Tibial artery (tissue), 4 donors: ENCODE measurements at regions not wholly inside any gene's neighbourhood (a gene's known extent, or its start where the extent isn't known, plus 50 kb on each side); places are given as distances from the start of the nearest gene placed in this dataset.
"Not testable (repeated sequence)": the region's sequence is repeated elsewhere in the genome, so short reads cannot be mapped to it uniquely, and the experiment has no call there.

Experiments used
- DNase-seq, 2 donors: peaks; one replicate each; pipeline ENCODE4 v3.0.0-alpha.2; 2019
- H3K27ac ChIP-seq, 2 donors: fragments of 200-600 bp; sonication (generic) in 1 of 2; 1 replicate in 1 of 2; 2 replicates in 1 of 2; pipeline ENCODE4 v1.5.1; 2018 to 2019; ENCODE audit warnings: mild to moderate bottlenecking in 1 of 2
- H3K27me3 ChIP-seq, 2 donors: fragments of 200-600 bp; sonication (generic) in 1 of 2; one replicate each; pipeline versions ENCODE4 v1.5.1 to v1.6.0; 2016 to 2019
- H3K36me3 ChIP-seq, 3 donors: fragments of 200-600 bp; sonication (generic) in 2 of 3; one replicate each; pipeline ENCODE4 v1.5.1; 2016 to 2019; ENCODE audit warnings: mild to moderate bottlenecking in 2 of 3
- H3K4me1 ChIP-seq, 4 donors: fragments of 200-600 bp; sonication (generic) in 2 of 4; 1 replicate in 3 of 4; 2 replicates in 1 of 4; pipeline ENCODE4 v1.5.1; 2016 to 2019
- H3K4me3 ChIP-seq, 2 donors: fragments of 200-600 bp; sonication (generic) in 1 of 2; 1 replicate in 1 of 2; 2 replicates in 1 of 2; pipeline ENCODE4 v1.5.1; 2018 to 2019; ENCODE audit warnings: mild to moderate bottlenecking in 2 of 2
- H3K9me3 ChIP-seq, 3 donors: fragments of 200-600 bp; sonication (generic) in 1 of 3; one replicate each; pipeline ENCODE4 v1.5.1; 2016 to 2019
- intact Hi-C: fragments of 100-400 bp; cut with DNase I; formaldehyde crosslinking; loops from one replicate; pipeline ENCODE4 v1.15.0; 2023; ENCODE audit warnings: low total_unique reads
- TF ChIP-seq, protein P1 (sequence below), 2 experiments: fragments of 200-600 bp in 1 of 2; fragments of 450-650 bp in 1 of 2; IDR thresholded peaks; one replicate each; pipeline ENCODE4 v1.5.1; 2017 to 2019; ENCODE audit warnings: antibody characterized with exemption in 2 of 2, mild to moderate bottlenecking in 1 of 2, moderate library complexity in 1 of 2

DNA sequence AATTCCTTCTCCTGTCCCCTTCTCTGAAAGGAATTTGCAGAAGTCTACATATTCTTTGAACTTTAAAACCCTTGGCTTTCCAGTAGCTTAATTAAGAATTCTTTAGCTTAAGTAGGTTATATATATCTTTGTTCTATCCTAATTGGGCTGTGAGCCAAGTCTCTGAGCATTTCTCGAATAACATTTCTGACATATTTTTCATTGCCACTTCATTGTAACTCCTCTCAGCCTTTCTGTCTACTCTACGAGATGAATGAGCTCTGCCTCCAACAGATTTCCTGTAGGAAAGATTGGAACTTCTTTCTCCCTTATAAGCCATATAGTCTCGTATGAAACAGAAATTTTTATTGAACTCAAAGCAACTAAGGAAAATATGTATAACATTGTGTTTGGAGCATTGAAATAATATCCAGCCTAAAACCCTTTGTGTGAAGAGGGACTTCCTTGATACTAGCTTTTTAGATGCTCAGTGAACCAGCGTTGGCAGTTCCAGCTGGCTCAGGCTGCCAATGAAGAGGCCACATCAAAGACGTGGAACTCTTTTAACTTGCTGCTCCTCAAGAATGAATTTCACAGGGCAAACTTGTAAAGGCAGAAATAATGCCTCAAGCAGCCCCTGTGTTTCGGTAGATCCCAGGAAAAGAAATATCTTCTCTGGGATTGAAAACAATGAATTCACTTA, 87.7 kb upstream of the NOX3 start:
- H3K4me1 ChIP-seq: peaks cover 0 to under 1% (median 0%) of the 10 kb centered on the region in 4 donors
- H3K27ac ChIP-seq: no peak overlapping the region
- no peak for DNase-seq
- TF ChIP-seq, protein P1, sequence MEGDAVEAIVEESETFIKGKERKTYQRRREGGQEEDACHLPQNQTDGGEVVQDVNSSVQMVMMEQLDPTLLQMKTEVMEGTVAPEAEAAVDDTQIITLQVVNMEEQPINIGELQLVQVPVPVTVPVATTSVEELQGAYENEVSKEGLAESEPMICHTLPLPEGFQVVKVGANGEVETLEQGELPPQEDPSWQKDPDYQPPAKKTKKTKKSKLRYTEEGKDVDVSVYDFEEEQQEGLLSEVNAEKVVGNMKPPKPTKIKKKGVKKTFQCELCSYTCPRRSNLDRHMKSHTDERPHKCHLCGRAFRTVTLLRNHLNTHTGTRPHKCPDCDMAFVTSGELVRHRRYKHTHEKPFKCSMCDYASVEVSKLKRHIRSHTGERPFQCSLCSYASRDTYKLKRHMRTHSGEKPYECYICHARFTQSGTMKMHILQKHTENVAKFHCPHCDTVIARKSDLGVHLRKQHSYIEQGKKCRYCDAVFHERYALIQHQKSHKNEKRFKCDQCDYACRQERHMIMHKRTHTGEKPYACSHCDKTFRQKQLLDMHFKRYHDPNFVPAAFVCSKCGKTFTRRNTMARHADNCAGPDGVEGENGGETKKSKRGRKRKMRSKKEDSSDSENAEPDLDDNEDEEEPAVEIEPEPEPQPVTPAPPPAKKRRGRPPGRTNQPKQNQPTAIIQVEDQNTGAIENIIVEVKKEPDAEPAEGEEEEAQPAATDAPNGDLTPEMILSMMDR (IDR thresholded peaks at IDR 0.05): no peak
- no peaks in the 10 kb centered on the region for H3K9me3 ChIP-seq
- no peaks in the 10 kb centered on the region for H3K27me3 ChIP-seq
- H3K36me3 ChIP-seq: no peaks in the 10 kb centered on the region
- H3K4me3 ChIP-seq: no peak overlapping the region
- intact Hi-C loops: no loop called here

DNA sequence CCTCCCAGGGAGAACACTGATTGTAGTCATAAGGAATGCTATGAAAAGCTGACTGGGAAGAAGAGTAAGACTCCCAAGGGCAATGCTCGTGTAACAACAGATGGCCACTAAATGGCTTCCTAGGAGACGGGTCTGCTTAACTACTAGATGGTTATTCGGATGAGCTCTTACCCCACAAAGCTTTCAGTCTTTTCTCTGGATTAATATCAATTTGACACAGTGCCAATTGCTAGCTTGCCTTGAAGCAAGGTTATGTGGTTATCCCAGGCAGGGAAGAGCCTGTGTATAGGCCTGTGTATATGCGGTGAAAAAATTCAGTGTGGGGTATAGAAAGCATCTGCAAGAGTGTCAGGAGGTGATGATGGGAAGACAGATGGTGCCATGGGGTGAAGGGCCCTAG, 86.4 kb upstream of the NOX3 start:
- TF ChIP-seq, protein P1 (IDR thresholded peaks at IDR 0.05): no peak
- no peak for DNase-seq
- Histone ChIP-seq H3K4me3 (no peak overlapping the region), H3K27me3 (no peaks in the 10 kb centered on the region), H3K36me3 (no peaks in the 10 kb centered on the region), H3K27ac (no peak overlapping the region), H3K4me1 (no peaks in the 10 kb centered on the region), H3K9me3 (no peaks in the 10 kb centered on the region)
- intact Hi-C loops: no loop called here

DNA sequence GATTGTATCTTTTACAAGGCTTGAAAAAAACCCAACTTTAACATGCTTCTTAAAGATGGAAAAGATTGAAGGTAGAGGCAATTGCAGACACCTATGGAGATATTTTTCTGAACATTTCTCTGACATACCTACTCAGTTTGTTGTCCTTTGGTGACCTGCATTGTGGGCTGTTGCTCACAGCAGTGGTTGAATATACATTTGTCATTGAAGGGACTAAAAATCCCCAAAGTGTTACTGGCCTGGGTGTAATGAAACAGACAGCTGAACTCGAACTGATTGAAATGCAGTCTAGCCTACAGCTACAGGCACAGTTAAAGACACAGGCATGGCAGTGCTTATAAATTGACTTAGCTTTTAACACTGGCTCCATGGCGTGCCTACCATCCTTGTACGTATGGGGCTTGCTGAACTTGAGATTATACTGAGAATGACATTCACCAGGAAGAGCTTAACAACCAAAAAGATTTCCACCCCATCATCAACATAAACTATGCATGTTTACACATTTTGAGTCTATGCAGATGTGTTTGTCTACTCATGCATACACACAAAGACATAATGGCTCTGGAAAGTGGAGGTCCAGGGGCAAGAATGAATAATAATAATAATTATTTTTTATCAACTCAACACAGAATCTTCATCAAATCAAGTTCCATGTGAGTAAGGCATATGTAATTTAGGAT, 83.2 kb upstream of the NOX3 start:
- DNase-seq: no peak
- intact Hi-C loops: no loop called here

DNA sequence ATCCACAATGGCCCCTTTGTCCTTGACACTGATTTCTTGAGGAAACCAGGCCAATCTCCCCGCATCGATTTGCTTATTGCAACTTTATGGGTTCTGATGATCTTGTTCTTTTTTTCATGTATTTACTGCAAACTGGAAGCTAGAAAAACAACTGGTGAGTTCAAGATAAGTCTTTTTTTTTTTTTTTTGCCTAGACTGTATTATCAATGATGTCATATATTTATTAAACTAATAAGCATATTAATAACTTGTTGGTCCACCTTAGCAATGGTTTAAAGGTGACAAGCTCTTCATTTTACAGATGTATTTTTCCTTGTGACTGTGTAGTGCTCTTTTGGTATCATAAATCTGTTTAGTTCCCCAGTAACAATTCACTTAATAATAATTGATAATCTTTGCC, 79.0 kb upstream of the NOX3 start:
- Histone ChIP-seq H3K4me1 (peaks cover 0 to 7% (median 4%) of the 10 kb centered on the region in 4 donors), H3K4me3 (no peak overlapping the region), H3K27ac (no peak overlapping the region), H3K9me3 (peaks cover 0 to 10% (median 3%) of the 10 kb centered on the region in 3 donors), H3K27me3 (no peaks in the 10 kb centered on the region), H3K36me3 (no peaks in the 10 kb centered on the region)
- intact Hi-C loops: loop anchor here (5.0 kb wide), 1 partner anchor 207 kb away; no protein-coding TSS in a partner anchor
- TF ChIP-seq, protein P1 (IDR thresholded peaks at IDR 0.05): no peak
- DNase-seq: no peak

More for the DNA sequence above, 83.2 kb upstream of the NOX3 start:
- Histone ChIP-seq H3K27ac (no peak overlapping the region), H3K9me3 (peaks cover 0 to 6% (median under 1%) of the 10 kb centered on the region in 3 donors), H3K27me3 (no peaks in the 10 kb centered on the region), H3K36me3 (no peaks in the 10 kb centered on the region), H3K4me3 (no peak overlapping the region), H3K4me1 (no peaks in the 10 kb centered on the region)
- TF ChIP-seq, protein P1 (IDR thresholded peaks at IDR 0.05): no peak

DNA sequence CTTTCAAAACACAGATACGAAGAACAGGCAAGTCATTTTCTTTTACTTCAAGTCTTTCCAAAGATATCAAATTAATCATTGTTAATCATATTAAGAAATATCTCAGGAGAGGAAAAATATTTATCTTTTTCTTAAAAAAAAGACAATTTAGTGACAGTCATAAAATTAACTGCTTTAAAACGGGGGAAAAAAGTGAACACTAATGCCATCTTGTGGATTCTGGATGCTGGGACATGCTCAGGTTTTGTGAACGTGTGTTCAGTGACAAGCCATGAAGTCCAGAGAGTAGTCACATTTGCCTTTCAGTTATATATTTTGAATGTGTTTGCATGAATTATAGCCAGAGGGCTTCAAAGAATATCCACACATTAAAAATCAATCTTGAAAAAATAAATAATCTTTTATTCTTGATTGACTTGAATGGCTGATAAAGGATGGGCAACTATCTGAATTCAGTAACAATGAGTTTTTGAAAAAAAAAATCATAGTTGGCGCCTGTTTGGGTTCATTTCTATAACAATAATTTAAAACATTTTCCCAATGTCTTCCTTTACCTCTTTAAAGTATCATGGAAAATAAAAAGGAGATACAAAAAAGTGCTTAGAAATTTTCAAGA, 74.7 kb upstream of the NOX3 start:
- H3K4me3 ChIP-seq: no peak overlapping the region
- H3K4me1 ChIP-seq: peaks cover 0 to 26% (median 11%) of the 10 kb centered on the region in 4 donors
- H3K27me3 ChIP-seq: no peaks in the 10 kb centered on the region
- H3K27ac ChIP-seq: peak overlapping the region; percentile 69 to 83
- H3K36me3 ChIP-seq: no peaks in the 10 kb centered on the region
- peaks cover 0 to 7% (median 3%) of the 10 kb centered on the region in 3 donors for H3K9me3 ChIP-seq
- TF ChIP-seq, protein P1 (IDR thresholded peaks at IDR 0.05): peak; percentile 74 to 75
- intact Hi-C loops: loop anchor here (5.0 kb wide), 1 partner anchor 203 kb away; no protein-coding TSS in a partner anchor
- DNase-seq: no peak

DNA sequence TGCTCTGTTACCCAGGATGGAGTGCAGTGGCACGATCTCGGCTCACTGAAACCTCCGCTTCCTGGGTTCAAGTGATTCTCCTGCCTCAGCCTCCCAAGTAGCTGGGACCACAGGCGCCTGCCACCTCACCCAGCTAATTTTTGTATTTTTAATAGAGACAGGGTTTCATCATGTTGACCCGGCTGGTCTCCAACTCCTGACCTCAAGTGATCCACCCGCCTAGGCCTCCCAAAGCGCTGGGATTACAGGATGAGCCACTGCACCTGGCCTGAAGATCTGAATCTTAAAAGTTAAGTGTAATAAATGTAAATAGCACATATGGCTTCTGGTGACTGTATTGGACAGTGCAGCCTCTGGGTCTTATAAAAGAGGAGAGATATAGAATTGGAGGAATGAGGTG, 74.2 kb upstream of the NOX3 start:
- H3K9me3 ChIP-seq, H3K27me3 ChIP-seq, H3K36me3 ChIP-seq, H3K4me3 ChIP-seq, DNase-seq: not testable (repeated sequence)
- peak overlapping the region; percentile 69 to 83 for H3K27ac ChIP-seq
- intact Hi-C loops: loop anchor here (2.0 to 5.0 kb wide), 2 partner anchors 35 to 203 kb away; no protein-coding TSS in a partner anchor
- H3K4me1 ChIP-seq: peaks cover 0 to 26% (median 11%) of the 10 kb centered on the region in 4 donors
